ENCODE measurements at regions not wholly inside any gene's neighbourhood (a gene's known extent, or its start where the extent isn't known, plus 50 kb on each side); places are given as distances from the start of the nearest gene placed in this dataset.

DNA sequence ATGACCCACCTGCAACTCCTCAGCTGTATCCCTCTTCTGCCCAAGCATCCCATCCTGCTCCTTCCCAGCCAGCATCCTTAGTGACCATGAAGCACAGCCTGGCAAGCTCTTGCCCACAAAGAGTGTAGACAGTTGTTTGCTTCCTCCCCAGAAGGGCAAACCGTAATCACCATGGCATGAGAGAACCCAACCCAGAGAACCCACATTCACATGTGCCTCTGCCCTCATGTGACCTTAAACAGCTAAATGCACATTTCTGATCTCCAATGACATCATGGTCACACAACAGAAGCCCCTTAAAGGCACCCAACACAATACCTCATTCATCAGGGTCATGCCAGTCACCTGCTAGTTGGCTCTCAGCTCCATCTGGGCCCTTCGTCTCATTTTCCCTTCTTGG lies 162.8 kb upstream of the CDYL start:
- no peak overlapping the region for H3K27ac Mint-ChIP-seq (ENCODE audit: unreplicated experiment)
- no peaks in the 10 kb centered on the region for H3K9me3 Mint-ChIP-seq (ENCODE audit: unreplicated experiment)
- H3K4me3 Mint-ChIP-seq (ENCODE audit: unreplicated experiment), result no peak overlapping the region
- H3K36me3 Mint-ChIP-seq (ENCODE audit: low read depth, unreplicated experiment), result no peaks in the 10 kb centered on the region
- H3K27me3 Mint-ChIP-seq (ENCODE audit: unreplicated experiment), result no peaks in the 10 kb centered on the region
- peaks cover 14% of the 10 kb centered on the region for H3K4me1 Mint-ChIP-seq (ENCODE audit: unreplicated experiment)
- no peak for DNase-seq (ENCODE audit: low spot score)
- TF ChIP-seq, protein P1, sequence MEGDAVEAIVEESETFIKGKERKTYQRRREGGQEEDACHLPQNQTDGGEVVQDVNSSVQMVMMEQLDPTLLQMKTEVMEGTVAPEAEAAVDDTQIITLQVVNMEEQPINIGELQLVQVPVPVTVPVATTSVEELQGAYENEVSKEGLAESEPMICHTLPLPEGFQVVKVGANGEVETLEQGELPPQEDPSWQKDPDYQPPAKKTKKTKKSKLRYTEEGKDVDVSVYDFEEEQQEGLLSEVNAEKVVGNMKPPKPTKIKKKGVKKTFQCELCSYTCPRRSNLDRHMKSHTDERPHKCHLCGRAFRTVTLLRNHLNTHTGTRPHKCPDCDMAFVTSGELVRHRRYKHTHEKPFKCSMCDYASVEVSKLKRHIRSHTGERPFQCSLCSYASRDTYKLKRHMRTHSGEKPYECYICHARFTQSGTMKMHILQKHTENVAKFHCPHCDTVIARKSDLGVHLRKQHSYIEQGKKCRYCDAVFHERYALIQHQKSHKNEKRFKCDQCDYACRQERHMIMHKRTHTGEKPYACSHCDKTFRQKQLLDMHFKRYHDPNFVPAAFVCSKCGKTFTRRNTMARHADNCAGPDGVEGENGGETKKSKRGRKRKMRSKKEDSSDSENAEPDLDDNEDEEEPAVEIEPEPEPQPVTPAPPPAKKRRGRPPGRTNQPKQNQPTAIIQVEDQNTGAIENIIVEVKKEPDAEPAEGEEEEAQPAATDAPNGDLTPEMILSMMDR (IDR thresholded peaks at IDR 0.05; ENCODE audit: unreplicated experiment), result no peak

DNA sequence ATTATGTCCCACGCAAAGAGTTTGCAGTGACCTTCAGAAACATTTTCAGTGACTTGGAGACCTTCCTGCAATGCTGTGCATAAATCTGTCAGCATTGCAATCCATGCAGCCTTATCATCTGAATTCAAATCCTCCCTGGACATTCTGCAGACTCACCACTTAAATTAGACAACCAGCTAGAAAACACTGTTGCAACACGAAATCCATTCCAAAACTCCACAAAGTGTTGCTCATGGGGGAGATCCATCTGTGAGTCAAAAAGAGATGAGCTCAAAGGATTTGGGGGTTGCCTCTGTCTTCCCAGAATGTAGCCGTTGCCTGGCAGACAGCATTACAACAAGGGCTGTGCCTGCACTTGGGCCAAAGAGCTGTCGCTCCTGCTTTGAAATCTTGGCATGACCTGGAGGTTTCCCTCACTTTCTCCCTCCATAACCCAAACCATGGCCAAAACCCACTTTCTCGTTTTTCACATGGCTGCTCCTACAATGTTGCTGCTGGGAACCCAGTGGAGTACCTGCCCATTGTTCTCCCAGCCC lies 163.5 kb upstream of the CDYL start:
- no peak for DNase-seq (ENCODE audit: low spot score)
- TF ChIP-seq, protein P1 (IDR thresholded peaks at IDR 0.05; ENCODE audit: unreplicated experiment), result no peak
- Mint-ChIP-seq H3K27me3 (ENCODE audit: unreplicated experiment) (no peaks in the 10 kb centered on the region), H3K36me3 (ENCODE audit: low read depth, unreplicated experiment) (no peaks in the 10 kb centered on the region), H3K9me3 (ENCODE audit: unreplicated experiment) (no peaks in the 10 kb centered on the region), H3K4me1 (ENCODE audit: unreplicated experiment) (peaks cover 14% of the 10 kb centered on the region), H3K27ac (ENCODE audit: unreplicated experiment) (no peak overlapping the region), H3K4me3 (ENCODE audit: unreplicated experiment) (no peak overlapping the region)

DNA sequence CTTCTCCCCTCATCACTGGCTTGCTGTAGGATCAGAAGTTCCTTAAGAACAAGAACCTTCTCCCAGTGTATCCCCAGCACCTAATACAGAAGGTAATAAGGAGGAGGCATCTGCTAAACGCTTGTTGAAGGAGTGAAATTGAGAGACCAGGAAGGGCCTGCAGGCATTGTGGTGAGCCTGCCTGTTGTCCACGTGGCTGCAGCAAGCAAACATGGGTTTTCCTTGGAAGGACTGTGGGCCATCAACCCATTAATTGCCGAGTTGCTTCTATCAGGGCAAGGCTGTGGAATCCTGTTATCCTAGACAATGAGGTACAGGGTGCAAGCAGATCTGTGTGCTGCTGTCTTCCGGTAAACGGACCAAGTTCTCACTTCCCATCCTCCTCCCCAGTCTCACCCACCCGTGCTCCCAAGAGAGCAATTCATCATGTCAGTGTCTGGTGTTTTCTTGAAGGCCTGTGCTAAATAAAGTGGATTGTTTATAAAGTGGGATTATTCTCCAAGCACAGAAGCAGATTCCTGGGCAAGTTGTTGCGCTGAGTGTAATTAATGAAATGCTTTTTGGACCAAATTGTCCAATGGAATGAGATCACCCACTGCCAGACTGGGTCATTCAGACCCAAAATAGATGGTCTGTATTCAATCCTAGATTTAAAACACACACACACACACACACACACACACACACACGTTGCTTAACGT lies 164.6 kb upstream of the CDYL start:
- TF ChIP-seq, protein P1 (IDR thresholded peaks at IDR 0.05; ENCODE audit: unreplicated experiment), result no peak
- Mint-ChIP-seq H3K9me3 (ENCODE audit: unreplicated experiment) (no peaks in the 10 kb centered on the region), H3K27me3 (ENCODE audit: unreplicated experiment) (no peaks in the 10 kb centered on the region), H3K4me1 (ENCODE audit: unreplicated experiment) (peaks cover 14% of the 10 kb centered on the region), H3K36me3 (ENCODE audit: low read depth, unreplicated experiment) (no peaks in the 10 kb centered on the region), H3K27ac (ENCODE audit: unreplicated experiment) (no peak overlapping the region), H3K4me3 (ENCODE audit: unreplicated experiment) (no peak overlapping the region)
- no peak for DNase-seq (ENCODE audit: low spot score)

DNA sequence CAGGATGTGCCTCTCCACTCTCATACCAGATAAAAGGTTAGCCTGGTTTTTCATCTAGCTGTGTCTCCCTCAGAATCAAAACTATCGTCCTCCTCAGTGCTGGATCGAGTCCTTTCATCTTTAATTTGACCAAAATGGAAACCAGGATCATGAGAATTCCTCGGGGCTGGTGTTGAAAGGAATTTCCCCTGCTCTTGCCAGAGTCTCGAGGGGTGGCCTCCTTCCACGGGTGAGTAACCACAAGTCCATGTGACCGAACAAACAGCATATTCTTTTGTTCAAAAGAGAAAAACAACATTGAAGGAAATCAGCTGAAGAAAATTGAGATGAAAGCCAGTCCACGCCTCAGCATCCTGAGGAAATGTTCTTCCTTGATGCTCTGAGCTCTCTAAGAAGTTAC lies 165.9 kb upstream of the CDYL start:
- DNase-seq (ENCODE audit: low spot score), result no peak
- Mint-ChIP-seq H3K27ac (ENCODE audit: unreplicated experiment) (peak overlapping the region; percentile 67), H3K4me1 (ENCODE audit: unreplicated experiment) (peaks cover 14% of the 10 kb centered on the region), H3K4me3 (ENCODE audit: unreplicated experiment) (no peak overlapping the region), H3K9me3 (ENCODE audit: unreplicated experiment) (no peaks in the 10 kb centered on the region), H3K27me3 (ENCODE audit: unreplicated experiment) (no peaks in the 10 kb centered on the region), H3K36me3 (ENCODE audit: low read depth, unreplicated experiment) (no peaks in the 10 kb centered on the region)
- TF ChIP-seq, protein P1 (IDR thresholded peaks at IDR 0.05; ENCODE audit: unreplicated experiment), result no peak

DNA sequence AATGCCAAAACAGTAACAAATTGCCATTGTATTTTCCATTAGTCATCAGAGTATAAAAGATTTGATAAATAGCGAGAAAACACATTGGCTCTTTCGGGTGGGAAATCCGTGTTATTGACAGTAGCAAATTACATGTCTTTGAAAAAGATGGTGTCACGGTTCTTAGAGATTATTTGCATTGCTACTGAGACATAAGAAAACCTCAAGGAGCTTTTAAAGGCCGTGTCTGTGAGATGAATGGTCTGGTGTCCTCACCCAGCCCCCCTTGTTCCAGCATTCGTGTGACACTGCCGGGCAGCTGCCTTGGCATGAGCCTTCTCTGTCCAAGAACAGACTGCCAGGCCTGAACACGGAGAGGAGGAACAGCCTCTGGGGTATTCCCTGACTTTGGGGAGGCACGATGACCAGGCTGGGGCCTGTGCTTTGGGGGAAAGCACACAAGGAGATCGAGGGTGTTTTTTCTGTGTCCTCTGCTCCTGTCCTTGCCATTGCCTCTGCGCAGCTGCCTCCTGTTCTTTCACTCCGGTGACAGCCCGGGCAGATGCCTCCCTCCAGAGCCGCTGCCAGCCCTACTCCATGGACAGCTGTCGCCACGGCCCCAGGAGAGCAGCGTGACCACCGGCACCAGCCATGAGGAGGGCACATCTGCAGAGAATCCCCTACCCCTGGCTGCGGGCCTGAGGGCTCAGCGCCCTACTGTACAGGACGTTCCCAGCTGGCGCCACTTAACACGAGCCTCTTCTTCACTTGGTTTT lies 167.7 kb upstream of the CDYL start:
- no peaks in the 10 kb centered on the region for H3K36me3 Mint-ChIP-seq (ENCODE audit: low read depth, unreplicated experiment)
- peaks cover 14% of the 10 kb centered on the region for H3K4me1 Mint-ChIP-seq (ENCODE audit: unreplicated experiment)
- no peak for DNase-seq (ENCODE audit: low spot score)
- peaks cover 3% of the 10 kb centered on the region for H3K27me3 Mint-ChIP-seq (ENCODE audit: unreplicated experiment)
- no peaks in the 10 kb centered on the region for H3K9me3 Mint-ChIP-seq (ENCODE audit: unreplicated experiment)
- TF ChIP-seq, protein P1 (IDR thresholded peaks at IDR 0.05; ENCODE audit: unreplicated experiment), result no peak
- no peak overlapping the region for H3K4me3 Mint-ChIP-seq (ENCODE audit: unreplicated experiment)
- H3K27ac Mint-ChIP-seq (ENCODE audit: unreplicated experiment), result no peak overlapping the region

Measured in endothelial cell (in vitro differentiated cells).